GM12864 (cell line): ENCODE measurements at regions not wholly inside any gene's neighbourhood (a gene's known extent, or its start where the extent isn't known, plus 50 kb on each side); places are given as distances from the start of the nearest gene placed in this dataset.

Source experiments
- DNase-seq: peaks from one replicate; pipeline ENCODE4 v3.0.0-alpha.2; 2011; ENCODE audit warnings: low read depth
- H3K4me3 ChIP-seq: 2 replicates; pipeline ENCODE4 v1.5.1; 2011; ENCODE audit warnings: mild to moderate bottlenecking, low read depth, low read length, control low read depth
- TF ChIP-seq, protein P1 (sequence below): IDR thresholded peaks from 2 replicates; pipeline ENCODE4 v1.5.1; 2011; ENCODE audit warnings: low read depth, mild to moderate bottlenecking, moderate library complexity, low read length, control low read depth, inconsistent platforms; ENCODE audit errors: missing control alignments

DNA sequence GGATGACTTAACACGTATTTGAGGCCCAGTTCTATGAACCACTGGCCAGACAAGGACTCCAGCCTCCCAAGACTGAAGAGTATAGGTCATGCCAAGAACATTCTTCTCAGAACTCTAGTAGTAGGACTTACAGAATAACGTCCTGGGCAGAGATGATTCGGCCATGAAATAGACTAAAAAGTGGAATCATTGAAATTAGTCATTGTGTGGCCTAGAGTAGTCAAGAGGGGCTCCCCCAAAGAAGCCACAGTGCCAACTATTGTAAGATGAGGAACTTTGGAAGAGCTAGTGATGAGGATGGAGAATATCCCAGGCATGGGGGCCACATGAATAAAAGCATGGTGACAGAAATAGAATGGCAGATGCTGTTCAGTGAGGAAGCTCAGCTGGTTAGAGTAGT, 101.1 kb downstream of the TRIB2 start:
- DNase-seq: no peak
- TF ChIP-seq, protein P1, sequence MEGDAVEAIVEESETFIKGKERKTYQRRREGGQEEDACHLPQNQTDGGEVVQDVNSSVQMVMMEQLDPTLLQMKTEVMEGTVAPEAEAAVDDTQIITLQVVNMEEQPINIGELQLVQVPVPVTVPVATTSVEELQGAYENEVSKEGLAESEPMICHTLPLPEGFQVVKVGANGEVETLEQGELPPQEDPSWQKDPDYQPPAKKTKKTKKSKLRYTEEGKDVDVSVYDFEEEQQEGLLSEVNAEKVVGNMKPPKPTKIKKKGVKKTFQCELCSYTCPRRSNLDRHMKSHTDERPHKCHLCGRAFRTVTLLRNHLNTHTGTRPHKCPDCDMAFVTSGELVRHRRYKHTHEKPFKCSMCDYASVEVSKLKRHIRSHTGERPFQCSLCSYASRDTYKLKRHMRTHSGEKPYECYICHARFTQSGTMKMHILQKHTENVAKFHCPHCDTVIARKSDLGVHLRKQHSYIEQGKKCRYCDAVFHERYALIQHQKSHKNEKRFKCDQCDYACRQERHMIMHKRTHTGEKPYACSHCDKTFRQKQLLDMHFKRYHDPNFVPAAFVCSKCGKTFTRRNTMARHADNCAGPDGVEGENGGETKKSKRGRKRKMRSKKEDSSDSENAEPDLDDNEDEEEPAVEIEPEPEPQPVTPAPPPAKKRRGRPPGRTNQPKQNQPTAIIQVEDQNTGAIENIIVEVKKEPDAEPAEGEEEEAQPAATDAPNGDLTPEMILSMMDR: no peak
- no peak overlapping the region for H3K4me3 ChIP-seq

DNA sequence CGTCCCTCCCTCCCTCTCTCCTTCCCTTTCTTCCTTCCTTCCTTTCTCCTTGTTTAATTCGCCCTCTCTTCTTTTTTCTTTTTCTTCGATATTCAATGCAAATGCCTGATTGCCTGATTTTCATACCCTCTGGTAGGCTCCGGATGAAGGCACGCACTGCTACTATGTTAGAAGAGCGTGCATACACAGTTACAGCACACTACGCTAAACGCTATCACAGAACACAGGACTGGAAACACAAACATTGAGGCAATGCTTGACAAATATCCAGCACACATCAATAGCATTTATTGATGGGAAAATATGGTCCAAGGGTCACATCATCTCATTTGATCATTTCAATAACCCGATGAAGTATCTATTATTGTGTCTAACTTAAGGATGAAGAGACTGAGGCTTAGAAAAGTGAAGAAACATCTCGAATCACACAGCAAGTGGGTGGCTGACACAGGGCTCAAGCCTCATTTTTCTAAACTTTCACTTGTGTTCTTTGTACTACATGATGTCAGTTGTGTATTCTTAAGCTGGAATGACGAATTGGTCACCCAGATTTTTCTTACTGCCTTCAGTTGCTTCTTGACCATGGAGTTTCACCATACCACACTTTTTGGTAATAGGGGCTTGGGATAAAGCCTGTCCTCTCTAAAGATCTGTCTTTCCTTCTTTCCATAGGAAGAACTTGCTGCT, 101.8 kb downstream of the TRIB2 start:
- H3K4me3 ChIP-seq: no peak overlapping the region
- TF ChIP-seq, protein P1: no peak
- no peak for DNase-seq

GRCh38 chr2:12819103-12819475, 102.4 kb downstream of the TRIB2 start:
- no peak for DNase-seq
- H3K4me3 ChIP-seq: no peak overlapping the region
- TF ChIP-seq, protein P1: no peak

DNA sequence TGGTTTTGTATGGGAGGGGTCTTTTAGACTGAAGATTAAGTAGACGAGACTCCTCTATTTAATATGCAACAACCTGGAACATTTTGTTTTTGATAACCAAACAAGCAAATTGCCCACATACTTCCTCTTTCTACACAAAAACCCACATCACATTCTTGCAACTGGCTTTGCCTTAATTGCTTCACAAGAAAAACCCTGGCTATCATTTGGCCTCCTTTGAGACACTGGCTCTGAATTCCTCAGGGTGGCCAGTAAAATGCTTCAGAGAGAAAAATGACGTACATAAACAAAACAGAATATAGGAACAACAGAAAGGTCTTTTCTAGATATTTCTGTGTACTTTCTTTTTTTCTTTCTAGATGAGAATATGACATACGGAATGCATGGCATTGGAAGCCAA, 103.0 kb downstream of the TRIB2 start:
- no peak overlapping the region for H3K4me3 ChIP-seq
- no peak for DNase-seq

GRCh38 chr2:12821656-12822055, 104.9 kb downstream of the TRIB2 start:
- TF ChIP-seq, protein P1: no peak
- no peak overlapping the region for H3K4me3 ChIP-seq
- DNase-seq: no peak

More for the DNA sequence above, 103.0 kb downstream of the TRIB2 start:
- TF ChIP-seq, protein P1: no peak

- TF ChIP-seq, protein P1: no peak
- no peak overlapping the region for H3K4me3 ChIP-seq
- no peak for DNase-seq
Measured at GRCh38 chr2:12824351-12824777, 107.6 kb downstream of the TRIB2 start.

- no peak overlapping the region for H3K4me3 ChIP-seq
- DNase-seq: no peak
- TF ChIP-seq, protein P1: no peak
Measured at GRCh38 chr2:12824778-12825379, 108.1 kb downstream of the TRIB2 start.
